Spleen (tissue), 11 donors: ENCODE measurements at regions not wholly inside any gene's neighbourhood (a gene's known extent, or its start where the extent isn't known, plus 50 kb on each side); places are given as distances from the start of the nearest gene placed in this dataset.

Experiments used
- DNase-seq: peaks from one replicate; pipeline ENCODE4 v3.0.0-alpha.2; 2020
- H3K27ac ChIP-seq, 8 donors: fragments of 200-600 bp; sonication (generic) in 7 of 8; 1 replicate in 4 of 8; 2 replicates in 4 of 8; pipeline versions ENCODE4 v1.5.0 to v1.8.0; 2016 to 2021; ENCODE audit warnings: inconsistent platforms in 4 of 8, mild to moderate bottlenecking in 4 of 8, moderate library complexity in 1 of 8
- H3K27me3 ChIP-seq, 7 donors: fragments of 200-600 bp; sonication (generic) in 6 of 7; replicated peaks in 1 of 7; 1 replicate in 4 of 7; 2 replicates in 3 of 7; pipeline versions ENCODE4 v1.5.0 to v1.8.0; 2016 to 2021; ENCODE audit warnings: inconsistent platforms in 3 of 7, mild to moderate bottlenecking in 1 of 7
- H3K36me3 ChIP-seq, 6 donors: fragments of 200-600 bp; sonication (generic) in 5 of 6; 1 replicate in 4 of 6; 2 replicates in 2 of 6; pipeline versions ENCODE4 v1.5.0 to v1.8.0; 2016 to 2021; ENCODE audit warnings: inconsistent platforms in 2 of 6
- H3K4me1 ChIP-seq, 6 donors: fragments of 200-600 bp; sonication (generic) in 5 of 6; 1 replicate in 3 of 6; 2 replicates in 3 of 6; pipeline versions ENCODE4 v1.5.0 to v1.8.0; 2016 to 2021; ENCODE audit warnings: inconsistent platforms in 3 of 6
- H3K4me3 ChIP-seq, 8 donors: fragments of 200-600 bp; sonication (generic) in 7 of 8; 1 replicate in 4 of 8; 2 replicates in 4 of 8; pipeline versions ENCODE4 v1.5.0 to v1.8.0; 2016 to 2021; ENCODE audit warnings: inconsistent platforms in 4 of 8, mild to moderate bottlenecking in 4 of 8, moderate library complexity in 2 of 8
- H3K9me3 ChIP-seq, 8 donors: fragments of 200-600 bp; sonication (generic) in 7 of 8; 1 replicate in 4 of 8; 2 replicates in 4 of 8; pipeline versions ENCODE4 v1.5.0 to v1.8.0; 2016 to 2021; ENCODE audit warnings: inconsistent platforms in 4 of 8
- CTCF ChIP-seq, 11 experiments: fragments of 200-600 bp in 7 of 11; fragments of 450-650 bp in 4 of 11; sonication (generic) in 4 of 11; IDR thresholded peaks in 8 of 11; conservative IDR thresholded peaks in 3 of 11; 1 replicate in 7 of 11; 2 replicates in 4 of 11; pipeline versions ENCODE4 v1.4.0 to v1.8.0; 2016 to 2021; ENCODE audit warnings: antibody characterized with exemption in 11 of 11, inconsistent platforms in 4 of 11, mild to moderate bottlenecking in 1 of 11
- POLR2A ChIP-seq, 3 donors: fragments of 450-650 bp; IDR thresholded peaks; one replicate each; pipeline ENCODE4 v1.5.1; 2017; ENCODE audit warnings: antibody characterized with exemption in 3 of 3, mild to moderate bottlenecking in 1 of 3
- POLR2AphosphoS5 ChIP-seq, 3 donors: sonication (generic); formaldehyde crosslinking; IDR thresholded peaks; one replicate each; pipeline ENCODE4 v1.5.1; 2017; ENCODE audit warnings: antibody characterized with exemption in 3 of 3
- WGBS, 5 donors: extraction: QIAGEN DNeasy Blood & Tissue Kit in 3 of 5; methylation state at CpG; one replicate each; pipeline versions ENCODE4 v1.1.5 to v1.1.7; 2013 to 2018; 5-methylcytosine and 5-hydroxymethylcytosine counted together
- intact Hi-C: fragments of 100-400 bp; cut with DNase I; formaldehyde crosslinking; loops from one replicate; pipeline ENCODE4 v1.15.0; 2023; ENCODE audit warnings: low total_unique reads
- donor health status: healthy with polysubstance abuse.
- donor health status: DM: no; HTN: no; CAD: no; lungs with moderate emphysema.
- donor health status: DM: no; HTN: no; CAD: no.
- donor health status: Bipolar disorder and iron deficiency.
- donor health status: healthy.
- donor health status: DM: no; HTN: no; CAD: no.
- donor health status: DM: yes; HTN: yes; CAD: no.

- Histone ChIP-seq H3K9me3 (no peaks in the 10 kb centered on the region), H3K27ac (no peak overlapping the region), H3K4me1 (no peaks in the 10 kb centered on the region), H3K4me3 (no peak overlapping the region), H3K36me3 (no peaks in the 10 kb centered on the region), H3K27me3 (peaks cover 0 to 5% (median 0%) of the 10 kb centered on the region in 7 donors)
- intact Hi-C loops = no loop called here
- 58 to 72% (median 62%) methylated on average over 3 of the region's 3 CpGs for WGBS, 5 donors
- DNase-seq = no peak
- TF ChIP-seq CTCF (IDR thresholded peaks at IDR 0.05 in 8 of 11, conservative IDR thresholded peaks at IDR 0.05 in 3 of 11) (no peak), POLR2A (IDR thresholded peaks at IDR 0.05) (no peak), POLR2AphosphoS5 (IDR thresholded peaks at IDR 0.05) (no peak)
Measured at GRCh38 chr14:25247609-25248008, 197.7 kb upstream of the STXBP6 start.

GRCh38 chr14:25246751-25247150, 196.8 kb upstream of the STXBP6 start:
- 71 to 94% (median 76%) methylated on average over 2 of the region's 2 CpGs for WGBS, 5 donors
- no peak for TF ChIP-seq POLR2A (IDR thresholded peaks at IDR 0.05)
- TF ChIP-seq CTCF (IDR thresholded peaks at IDR 0.05 in 8 of 11, conservative IDR thresholded peaks at IDR 0.05 in 3 of 11) = no peak
- TF ChIP-seq POLR2AphosphoS5 (IDR thresholded peaks at IDR 0.05) = no peak
- H3K4me1 ChIP-seq = no peaks in the 10 kb centered on the region
- H3K4me3 ChIP-seq = no peak overlapping the region
- no peaks in the 10 kb centered on the region for H3K9me3 ChIP-seq
- no peak for DNase-seq
- intact Hi-C loops = no loop called here
- H3K27me3 ChIP-seq = peaks cover 0 to 5% (median 0%) of the 10 kb centered on the region in 7 donors
- no peak overlapping the region for H3K27ac ChIP-seq
- H3K36me3 ChIP-seq = no peaks in the 10 kb centered on the region

DNA sequence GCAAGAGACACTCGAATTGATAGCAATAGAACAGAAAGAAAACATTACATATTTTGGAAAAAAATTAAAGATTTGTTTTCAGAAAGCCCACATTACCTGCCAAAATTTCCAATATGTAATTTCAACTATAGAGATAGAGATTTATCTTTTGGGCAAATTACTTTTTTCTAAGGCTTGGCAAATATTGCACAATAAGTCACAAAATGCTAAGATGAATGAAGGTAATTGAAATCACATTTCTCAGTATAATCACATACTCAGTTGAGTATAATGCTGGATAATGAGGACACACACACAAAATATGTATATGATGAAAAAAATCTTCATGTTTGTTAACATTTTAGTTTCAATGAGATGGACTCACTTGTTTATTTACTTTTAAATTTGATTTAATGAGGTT, 189.2 kb upstream of the STXBP6 start:
- H3K36me3 ChIP-seq = no peaks in the 10 kb centered on the region
- WGBS, 5 donors = 35 to 58% (median 47%) methylated on average over 1 of the region's 1 CpG
- H3K27me3 ChIP-seq = peaks cover 0 to 4% (median 0%) of the 10 kb centered on the region in 7 donors
- H3K9me3 ChIP-seq = no peaks in the 10 kb centered on the region
- TF ChIP-seq POLR2AphosphoS5 (IDR thresholded peaks at IDR 0.05) (no peak), POLR2A (IDR thresholded peaks at IDR 0.05) (no peak), CTCF (IDR thresholded peaks at IDR 0.05 in 8 of 11, conservative IDR thresholded peaks at IDR 0.05 in 3 of 11) (no peak)
- no peak overlapping the region for H3K4me3 ChIP-seq
- H3K4me1 ChIP-seq = no peaks in the 10 kb centered on the region
- no peak overlapping the region for H3K27ac ChIP-seq
- intact Hi-C loops = no loop called here
- no peak for DNase-seq

GRCh38 chr14:25237845-25238244, 187.9 kb upstream of the STXBP6 start:
- no peak for TF ChIP-seq POLR2AphosphoS5 (IDR thresholded peaks at IDR 0.05)
- no peak for TF ChIP-seq POLR2A (IDR thresholded peaks at IDR 0.05)
- TF ChIP-seq CTCF (IDR thresholded peaks at IDR 0.05 in 8 of 11, conservative IDR thresholded peaks at IDR 0.05 in 3 of 11) = no peak
- Histone ChIP-seq H3K27me3 (peaks cover 0 to 4% (median 0%) of the 10 kb centered on the region in 7 donors), H3K36me3 (no peaks in the 10 kb centered on the region), H3K9me3 (no peaks in the 10 kb centered on the region), H3K4me3 (no peak overlapping the region), H3K27ac (no peak overlapping the region), H3K4me1 (no peaks in the 10 kb centered on the region)
- intact Hi-C loops = no loop called here
- no peak for DNase-seq
- WGBS, 5 donors = 13 to 17% (median 15%) methylated on average over 6 of the region's 6 CpGs
